Stimulated activated naive CD4-positive, alpha-beta T cell (primary cell): ENCODE measurements at regions not wholly inside any gene's neighbourhood (a gene's known extent, or its start where the extent isn't known, plus 50 kb on each side); places are given as distances from the start of the nearest gene placed in this dataset.
A peak's percentile ranks its signal among the peaks of the same experiment; 100 is the strongest.

Experiments used
- DNase-seq, 6 experiments: peaks; one replicate each; lab custom pipeline; 2025; lab: John Stamatoyannopoulos, UW

- DNase-seq = no peak
Measured at GRCh38 chr3:177536873-177537272, 339.6 kb upstream of the TBL1XR1 start.

DNA sequence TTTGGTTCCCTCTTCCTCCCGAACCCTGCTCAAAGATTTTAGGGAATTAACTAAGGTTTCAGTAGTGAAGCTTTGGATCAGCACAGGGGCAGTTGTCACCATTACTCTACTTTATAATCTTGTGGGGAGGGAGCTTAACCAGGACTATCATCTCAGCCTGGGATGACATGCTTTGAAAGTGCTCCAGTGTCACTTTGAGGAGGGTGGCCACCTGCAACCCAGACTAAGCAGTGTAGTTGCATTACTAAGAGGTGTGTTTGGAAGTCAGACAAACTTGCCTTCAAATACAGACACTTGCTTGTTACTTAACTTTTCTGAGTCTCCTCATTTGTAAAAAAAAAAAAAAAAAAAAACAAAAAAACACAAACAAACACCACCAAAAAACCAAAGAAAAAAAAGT, 340.3 kb upstream of the TBL1XR1 start:
- DNase-seq = no peak

DNA sequence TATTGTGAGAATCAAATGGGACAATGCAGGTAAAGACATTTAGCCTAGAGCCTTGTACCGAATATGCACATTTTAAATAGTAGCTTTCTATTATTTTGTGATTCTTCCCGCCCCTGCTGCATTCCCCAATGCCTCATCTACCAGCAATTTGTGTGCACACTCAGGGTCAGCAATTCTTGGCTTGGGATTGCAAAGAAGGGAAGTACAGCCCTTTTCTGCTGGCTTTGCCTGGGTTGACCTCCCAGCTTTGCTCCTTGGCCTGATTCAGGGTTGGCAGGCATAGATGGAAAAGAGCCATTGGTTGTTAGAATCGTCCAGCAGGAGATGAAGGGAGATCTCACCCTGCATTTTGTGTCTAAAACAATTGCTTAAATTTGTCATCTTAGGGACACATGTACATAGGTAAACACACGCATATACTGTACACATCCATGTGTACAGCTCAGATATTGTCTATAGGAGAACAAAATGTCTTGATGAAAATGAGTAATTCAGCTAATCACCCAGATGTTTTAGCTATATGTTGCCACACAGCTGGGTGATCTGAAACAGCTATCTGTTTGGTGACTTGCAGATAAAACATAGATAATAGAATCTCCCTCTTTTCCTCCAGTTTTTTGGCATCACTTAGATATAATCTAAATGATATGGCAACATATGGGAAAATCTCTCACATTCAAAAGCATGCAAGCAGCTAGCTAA, 340.9 kb upstream of the TBL1XR1 start:
- DNase-seq = no peak

DNA sequence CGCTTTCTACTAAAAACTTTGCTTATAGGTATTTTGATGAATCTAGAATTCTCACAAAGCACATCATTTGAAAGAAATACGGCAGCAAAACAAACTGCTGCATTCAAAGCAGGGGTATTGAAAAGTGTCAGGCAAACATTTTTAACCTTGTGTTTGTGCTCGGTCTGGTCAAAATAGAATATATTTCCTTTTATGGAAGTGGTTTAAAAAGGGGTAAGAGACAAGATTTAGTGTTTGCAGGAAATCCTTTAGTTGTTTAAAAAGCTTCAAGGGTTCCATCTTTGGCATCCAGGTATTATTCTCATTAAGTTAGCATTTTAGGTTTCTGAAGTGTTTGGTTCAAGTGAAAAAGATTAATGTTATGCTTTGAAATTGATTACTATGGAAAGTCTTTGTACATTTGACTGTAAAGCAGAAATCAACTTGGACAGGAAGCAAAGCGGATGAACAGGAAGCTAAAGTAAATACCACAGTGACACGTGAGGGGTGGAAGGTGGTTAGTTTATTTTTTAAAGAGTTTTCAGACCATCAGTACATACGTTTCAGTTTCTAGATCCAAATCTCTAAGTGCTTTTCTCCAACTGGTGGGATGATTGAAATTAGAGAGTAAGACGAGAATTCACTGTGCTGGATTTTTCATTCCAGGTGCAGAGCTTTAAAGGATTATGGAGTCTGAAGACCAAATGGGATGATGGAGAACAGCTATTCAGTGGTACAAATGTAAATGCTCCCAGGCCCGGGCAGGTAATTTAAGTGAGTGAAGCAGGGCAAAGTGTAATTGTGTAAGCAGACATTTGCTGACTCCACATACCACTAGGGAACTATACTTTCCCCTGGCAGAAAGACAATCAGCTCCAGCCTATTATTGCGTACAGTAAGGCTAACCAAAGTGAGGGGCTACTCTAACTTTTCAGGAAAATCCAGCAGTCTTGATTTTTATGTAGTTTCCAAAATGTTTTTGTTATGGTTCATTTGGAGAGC, 341.8 kb upstream of the TBL1XR1 start:
- peak in 3 of 6 experiments; percentile 18 to 31 (median 19) for DNase-seq

DNA sequence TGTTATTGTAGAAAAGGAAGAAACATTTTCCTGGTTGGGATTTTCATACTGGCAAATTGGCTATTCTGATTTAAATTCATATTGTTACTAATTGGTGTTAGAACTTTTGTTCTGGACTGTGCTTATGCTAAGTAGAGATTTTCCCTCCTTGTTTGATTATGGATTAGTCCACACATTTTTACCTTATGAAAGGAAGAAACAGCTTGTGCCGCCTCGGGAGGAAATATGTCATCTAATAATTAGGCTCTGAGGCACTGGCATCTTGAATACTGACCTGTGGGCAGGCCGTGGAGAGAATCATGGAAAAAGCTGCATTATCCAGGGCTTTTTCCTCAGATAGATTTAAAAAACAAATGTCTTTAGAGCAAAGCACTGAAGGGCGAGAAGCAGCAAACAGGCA, 344.3 kb upstream of the TBL1XR1 start:
- no peak for DNase-seq

GRCh38 chr3:177545964-177546363, 348.7 kb upstream of the TBL1XR1 start:
- DNase-seq = no peak

- DNase-seq = peak in 3 of 6 experiments; percentile 12 to 34 (median 30)
Measured at GRCh38 chr3:177547711-177548350, 350.5 kb upstream of the TBL1XR1 start.

- DNase-seq = no peak
Measured at GRCh38 chr3:177550667-177551066, 353.4 kb upstream of the TBL1XR1 start.

- DNase-seq = peak in 2 of 6 experiments; percentile 2 to 35
Measured at GRCh38 chr3:177551431-177551836, 354.2 kb upstream of the TBL1XR1 start.

GRCh38 chr3:177552051-177552450, 354.8 kb upstream of the TBL1XR1 start:
- DNase-seq = no peak

- DNase-seq = no peak
Measured at GRCh38 chr3:177553012-177553411, 355.7 kb upstream of the TBL1XR1 start.

DNA sequence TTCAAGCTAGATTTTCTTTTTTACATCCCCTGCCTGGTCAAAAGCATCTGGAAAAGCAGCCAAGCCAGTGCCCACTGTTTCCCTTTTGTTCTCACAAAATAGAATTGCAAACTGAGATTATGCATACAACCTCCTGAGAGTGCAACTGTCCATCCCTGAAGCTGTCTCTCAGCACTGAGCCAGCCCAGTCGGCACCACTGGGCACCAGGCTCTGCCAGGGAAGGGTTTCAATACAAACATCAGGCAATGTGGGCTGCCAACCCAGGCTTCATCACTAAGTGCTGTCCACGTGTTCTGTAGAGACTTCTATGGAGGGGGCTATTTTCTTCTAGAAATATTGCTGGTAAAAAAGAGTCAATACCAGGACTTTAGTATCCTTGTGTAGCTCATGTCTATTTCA, 356.3 kb upstream of the TBL1XR1 start:
- DNase-seq = no peak

GRCh38 chr3:177554895-177555759, 357.8 kb upstream of the TBL1XR1 start:
- DNase-seq = no peak

GRCh38 chr3:177557548-177557947, 360.3 kb upstream of the TBL1XR1 start:
- no peak for DNase-seq

GRCh38 chr3:177561365-177561764, 364.1 kb upstream of the TBL1XR1 start:
- no peak for DNase-seq

DNA sequence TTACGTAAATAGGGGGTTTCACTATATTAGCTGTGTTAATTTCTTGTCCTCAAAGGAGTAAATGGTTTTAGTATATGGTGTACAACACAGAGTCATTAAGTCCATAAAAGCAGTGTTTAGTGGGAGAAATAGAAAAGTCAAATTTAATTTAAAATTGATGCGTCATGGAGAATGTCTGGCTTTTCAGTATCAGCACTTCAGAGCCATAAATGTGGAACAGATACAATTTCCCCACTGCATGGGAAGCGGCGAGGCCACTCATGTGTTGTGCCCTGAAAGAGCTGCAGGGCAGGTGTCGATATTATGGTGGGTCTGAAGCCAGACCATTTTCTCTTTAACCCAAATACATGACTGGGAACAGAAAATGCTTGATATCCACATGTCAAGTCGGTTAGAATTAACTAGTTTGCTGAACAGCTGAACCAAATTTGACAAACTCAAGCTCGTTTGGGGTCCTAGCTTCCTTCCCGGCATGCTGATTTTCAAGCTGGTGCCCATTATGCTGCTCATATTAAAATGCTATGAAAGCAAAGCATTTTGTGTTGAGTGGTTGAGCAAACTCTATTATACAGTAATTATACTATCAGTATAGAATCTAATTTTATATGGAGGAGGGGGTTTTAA, 364.6 kb upstream of the TBL1XR1 start:
- DNase-seq = no peak

DNA sequence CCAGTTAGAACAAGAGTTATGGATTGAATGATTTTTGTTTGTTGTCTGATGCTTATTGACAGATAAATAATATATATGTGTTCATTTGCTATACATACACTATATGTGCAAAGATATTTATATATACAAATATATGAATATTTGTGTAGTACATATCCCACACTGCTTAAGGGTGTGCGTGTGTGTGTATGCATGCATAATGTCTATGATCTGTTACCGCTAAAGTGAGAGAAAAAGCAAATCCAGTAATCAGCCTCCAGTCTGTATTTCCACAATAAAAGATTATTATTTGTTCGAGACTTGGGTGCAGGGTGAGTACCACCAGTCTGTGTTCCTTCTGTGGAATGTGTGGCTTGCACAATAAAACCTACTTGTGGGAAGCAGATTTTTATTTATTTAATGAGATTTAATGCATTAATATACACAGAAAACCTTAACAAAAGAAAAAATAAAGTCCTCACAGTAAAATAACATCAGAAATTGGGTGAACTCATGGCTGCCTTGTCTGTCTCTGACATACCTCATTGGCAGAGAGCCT, 366.0 kb upstream of the TBL1XR1 start:
- no peak for DNase-seq

DNA sequence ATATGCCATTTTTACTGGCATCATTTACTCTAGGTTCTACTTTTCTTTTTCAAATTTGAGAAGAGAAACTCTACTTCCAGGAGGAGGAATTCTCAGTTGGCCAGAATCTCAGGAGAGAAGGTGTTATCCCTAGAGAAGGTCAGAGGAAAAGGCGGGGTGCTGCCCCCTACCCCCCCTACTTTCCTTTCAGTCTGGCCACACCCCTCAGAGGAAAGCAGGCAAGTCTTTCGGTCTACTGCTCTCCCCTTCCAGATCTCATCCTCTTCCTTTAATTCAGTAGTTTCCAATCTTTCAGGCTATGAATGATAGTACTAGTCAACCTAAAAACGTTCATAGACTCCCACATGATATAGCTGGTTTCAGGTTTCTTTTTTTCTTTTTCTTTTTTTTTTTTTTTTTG, 366.5 kb upstream of the TBL1XR1 start:
- no peak for DNase-seq

GRCh38 chr3:177565981-177566380, 368.7 kb upstream of the TBL1XR1 start:
- DNase-seq = no peak

GRCh38 chr3:177567833-177568232, 370.6 kb upstream of the TBL1XR1 start:
- DNase-seq = no peak

DNA sequence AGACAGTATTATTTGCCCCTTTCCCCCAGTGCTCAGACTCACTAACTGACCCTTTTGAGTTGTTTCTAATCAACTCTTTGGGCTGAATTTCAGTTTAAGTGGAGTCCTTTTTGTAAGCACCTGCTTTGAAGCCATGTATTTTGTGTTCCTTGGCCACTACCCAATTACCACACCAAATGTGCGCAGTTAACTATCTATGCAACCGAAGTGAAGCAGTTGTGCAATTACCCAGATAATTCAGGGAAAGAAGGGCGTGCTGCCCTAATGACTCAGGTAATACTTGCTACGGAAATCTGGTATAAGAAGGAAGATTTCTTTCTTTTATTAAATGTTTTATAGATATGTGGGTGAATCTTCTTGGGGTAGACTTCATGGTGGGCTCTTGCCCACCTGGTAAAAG, 371.9 kb upstream of the TBL1XR1 start:
- DNase-seq = no peak
